ENCODE measurements at regions not wholly inside any gene's neighbourhood (a gene's known extent, or its start where the extent isn't known, plus 50 kb on each side); places are given as distances from the start of the nearest gene placed in this dataset.

GRCh38 chr10:106511917-106512316 is 652.6 kb downstream of the SORCS1 start:
- H3K9me1 ChIP-seq (ENCODE audit: control insufficient read depth, extremely low read depth, insufficient read depth, low read length), result no peaks in the 10 kb centered on the region
- no peak overlapping the region for H3K9ac ChIP-seq (ENCODE audit: control insufficient read depth, extremely low read depth, insufficient read depth, low read length)
- no peaks in the 10 kb centered on the region for H3K9me3 ChIP-seq (ENCODE audit: control insufficient read depth, low read depth, low read length)
- H3K4me1 ChIP-seq (ENCODE audit: control insufficient read depth, extremely low read depth, insufficient read depth, low read length), result peaks cover 8% of the 10 kb centered on the region
- no peak overlapping the region for H3K4me2 ChIP-seq (ENCODE audit: control insufficient read depth, extremely low read depth, insufficient read depth, low read depth, low read length)
- no peaks in the 10 kb centered on the region for H4K20me1 ChIP-seq (ENCODE audit: control insufficient read depth, extremely low read depth, insufficient read depth, low read length)
- no peaks in the 10 kb centered on the region for H3K27me3 ChIP-seq (ENCODE audit: control insufficient read depth, extremely low read depth, insufficient read depth, low read length)
- H3K36me3 ChIP-seq (ENCODE audit: control insufficient read depth in 2 of 2, extremely low read depth in 1 of 2, insufficient read depth in 2 of 2, low read length in 2 of 2), result no peaks in the 10 kb centered on the region
- dilution Hi-C loops (cut with MboI; ENCODE audit: extremely low pct_ligation_motif_present, low sequenced_read_pairs), result no loop called here
- no peak overlapping the region for H2AFZ ChIP-seq (ENCODE audit: control insufficient read depth, low read length)
- TF ChIP-seq CTCF (optimal IDR thresholded peaks at IDR 0.05 in 1 of 3, IDR thresholded peaks at IDR 0.05 in 1 of 3, conservative IDR thresholded peaks at IDR 0.05 in 1 of 3; ENCODE audit: extremely low read depth in 1 of 3, insufficient read depth in 2 of 3, low read length in 3 of 3) (no peak), EZH2 (IDR thresholded peaks at IDR 0.05; ENCODE audit: low read length) (no peak)
- H3K4me3 ChIP-seq (ENCODE audit: control insufficient read depth in 2 of 3, extremely low read depth in 1 of 3, insufficient read depth in 2 of 3, low read depth in 1 of 3, low read length in 3 of 3), result no peak overlapping the region
- no peak for FAIRE-seq
- no peak for DNase-seq (ENCODE audit: low read depth, low spot score)
- H3K27ac ChIP-seq (ENCODE audit: control insufficient read depth, insufficient read depth, low read length), result no peak overlapping the region
- no peaks in the 10 kb centered on the region for H3K79me2 ChIP-seq (ENCODE audit: control insufficient read depth, insufficient read depth, low read length)

- no peak for DNase-seq (ENCODE audit: low read depth, low spot score)
- H3K27ac ChIP-seq (ENCODE audit: control insufficient read depth, insufficient read depth, low read length), result no peak overlapping the region
Measured at GRCh38 chr10:106508950-106509349, 655.6 kb downstream of the SORCS1 start.

More at GRCh38 chr10:106508950-106509349, 655.6 kb downstream of the SORCS1 start:
- no peak for FAIRE-seq
- no peak overlapping the region for H3K4me3 ChIP-seq (ENCODE audit: control insufficient read depth in 2 of 3, extremely low read depth in 1 of 3, insufficient read depth in 2 of 3, low read depth in 1 of 3, low read length in 3 of 3)
- no peaks in the 10 kb centered on the region for H3K79me2 ChIP-seq (ENCODE audit: control insufficient read depth, insufficient read depth, low read length)
- dilution Hi-C loops (cut with MboI; ENCODE audit: extremely low pct_ligation_motif_present, low sequenced_read_pairs), result no loop called here
- peaks cover 11% of the 10 kb centered on the region for H3K4me1 ChIP-seq (ENCODE audit: control insufficient read depth, extremely low read depth, insufficient read depth, low read length)
- TF ChIP-seq EZH2 (IDR thresholded peaks at IDR 0.05; ENCODE audit: low read length) (no peak), CTCF (optimal IDR thresholded peaks at IDR 0.05 in 1 of 3, IDR thresholded peaks at IDR 0.05 in 1 of 3, conservative IDR thresholded peaks at IDR 0.05 in 1 of 3; ENCODE audit: extremely low read depth in 1 of 3, insufficient read depth in 2 of 3, low read length in 3 of 3) (no peak)
- no peaks in the 10 kb centered on the region for H3K9me3 ChIP-seq (ENCODE audit: control insufficient read depth, low read depth, low read length)
- H3K9ac ChIP-seq (ENCODE audit: control insufficient read depth, extremely low read depth, insufficient read depth, low read length), result no peak overlapping the region
- no peaks in the 10 kb centered on the region for H3K27me3 ChIP-seq (ENCODE audit: control insufficient read depth, extremely low read depth, insufficient read depth, low read length)
- H3K4me2 ChIP-seq (ENCODE audit: control insufficient read depth, extremely low read depth, insufficient read depth, low read depth, low read length), result no peak overlapping the region
- H3K9me1 ChIP-seq (ENCODE audit: control insufficient read depth, extremely low read depth, insufficient read depth, low read length), result no peaks in the 10 kb centered on the region
- H3K36me3 ChIP-seq (ENCODE audit: control insufficient read depth in 2 of 2, extremely low read depth in 1 of 2, insufficient read depth in 2 of 2, low read length in 2 of 2), result no peaks in the 10 kb centered on the region
- H4K20me1 ChIP-seq (ENCODE audit: control insufficient read depth, extremely low read depth, insufficient read depth, low read length), result no peaks in the 10 kb centered on the region
- no peak overlapping the region for H2AFZ ChIP-seq (ENCODE audit: control insufficient read depth, low read length)

Measured in keratinocyte (primary cell).